Lower lobe of right lung (tissue), 2 donors: ENCODE measurements at regions not wholly inside any gene's neighbourhood (a gene's known extent, or its start where the extent isn't known, plus 50 kb on each side); places are given as distances from the start of the nearest gene placed in this dataset.

Experiments
- ATAC-seq, 2 donors: fragments of 200-7000 bp; cut with Tn5 transposase; one replicate each; pipeline ENCODE4 v1.9.1; 2020 to 2022; ENCODE audit warnings: mild to moderate bottlenecking in 2 of 2, moderate library complexity in 2 of 2
- DNase-seq: peaks from one replicate; pipeline ENCODE4 v3.0.0-alpha.2; 2020
- H3K27ac ChIP-seq: fragments of 200-600 bp; one replicate; pipeline ENCODE4 v1.8.0; 2022
- H3K27me3 ChIP-seq: fragments of 200-600 bp; one replicate; pipeline ENCODE4 v1.8.0; 2022; ENCODE audit warnings: low read depth
- H3K36me3 ChIP-seq: fragments of 200-600 bp; one replicate; pipeline ENCODE4 v1.8.0; 2022; ENCODE audit warnings: mild to moderate bottlenecking
- H3K4me1 ChIP-seq: fragments of 200-600 bp; one replicate; pipeline ENCODE4 v1.8.0; 2022
- H3K4me3 ChIP-seq: fragments of 200-600 bp; one replicate; pipeline ENCODE4 v1.8.0; 2022; ENCODE audit warnings: mild to moderate bottlenecking
- H3K9me3 ChIP-seq: fragments of 200-600 bp; one replicate; pipeline ENCODE4 v1.8.0; 2022
- CTCF ChIP-seq: fragments of 200-600 bp; IDR thresholded peaks from one replicate; pipeline ENCODE4 v1.8.0; 2022; ENCODE audit warnings: antibody characterized with exemption, mild to moderate bottlenecking
- intact Hi-C: fragments of 100-400 bp; cut with DNase I; formaldehyde crosslinking; loops from one replicate; pipeline ENCODE4 v1.11.0; 2022
- donor health status: DM: no; HTN: yes; CAD: no; lungs with severe emphysema.

GRCh38 chr21:28669971-28670653 is 322.6 kb downstream of the LTN1 start:
- DNase-seq (no peak), ATAC-seq (no peak)
- no peak for TF ChIP-seq CTCF
- Histone ChIP-seq H3K36me3 (no peaks in the 10 kb centered on the region), H3K9me3 (no peaks in the 10 kb centered on the region), H3K4me3 (no peak overlapping the region), H3K4me1 (no peaks in the 10 kb centered on the region), H3K27me3 (no peaks in the 10 kb centered on the region), H3K27ac (no peak overlapping the region)
- intact Hi-C loops: no loop called here

GRCh38 chr21:28669321-28669720 is 323.4 kb downstream of the LTN1 start:
- no peak for TF ChIP-seq CTCF
- Histone ChIP-seq H3K4me1 (no peaks in the 10 kb centered on the region), H3K4me3 (no peak overlapping the region), H3K36me3 (no peaks in the 10 kb centered on the region), H3K9me3 (no peaks in the 10 kb centered on the region), H3K27ac (no peak overlapping the region), H3K27me3 (no peaks in the 10 kb centered on the region)
- no peak for ATAC-seq
- intact Hi-C loops: no loop called here
- DNase-seq: no peak

- DNase-seq: no peak
- no peak for ATAC-seq
Observed at GRCh38 chr21:28663754-28664153, 328.9 kb downstream of the LTN1 start.

GRCh38 chr21:28663111-28663693 is 329.5 kb downstream of the LTN1 start:
- DNase-seq (no peak), ATAC-seq (no peak)
- TF ChIP-seq CTCF: no peak
- H3K4me1 ChIP-seq: no peaks in the 10 kb centered on the region
- no peak overlapping the region for H3K4me3 ChIP-seq
- H3K27me3 ChIP-seq: no peaks in the 10 kb centered on the region
- no peak overlapping the region for H3K27ac ChIP-seq
- intact Hi-C loops: no loop called here
- H3K36me3 ChIP-seq: no peaks in the 10 kb centered on the region
- H3K9me3 ChIP-seq: no peaks in the 10 kb centered on the region

More at GRCh38 chr21:28663754-28664153, 328.9 kb downstream of the LTN1 start:
- Histone ChIP-seq H3K27me3 (no peaks in the 10 kb centered on the region), H3K36me3 (no peaks in the 10 kb centered on the region), H3K4me1 (no peaks in the 10 kb centered on the region), H3K9me3 (no peaks in the 10 kb centered on the region), H3K27ac (no peak overlapping the region), H3K4me3 (no peak overlapping the region)
- intact Hi-C loops: no loop called here
- no peak for TF ChIP-seq CTCF

GRCh38 chr21:28657566-28657965 is 335.1 kb downstream of the LTN1 start:
- H3K27ac ChIP-seq: no peak overlapping the region
- no peaks in the 10 kb centered on the region for H3K9me3 ChIP-seq
- no peak for TF ChIP-seq CTCF
- no peaks in the 10 kb centered on the region for H3K36me3 ChIP-seq
- no peaks in the 10 kb centered on the region for H3K4me1 ChIP-seq
- intact Hi-C loops: no loop called here
- ATAC-seq (no peak), DNase-seq (no peak)
- H3K27me3 ChIP-seq: no peaks in the 10 kb centered on the region
- H3K4me3 ChIP-seq: no peak overlapping the region
